HG03280 (cell line): ENCODE measurements at regions not wholly inside any gene's neighbourhood (a gene's known extent, or its start where the extent isn't known, plus 50 kb on each side); places are given as distances from the start of the nearest gene placed in this dataset.
"Not testable (repeated sequence)": the region's sequence is repeated elsewhere in the genome, so short reads cannot be mapped to it uniquely, and the experiment has no call there.

ENCODE experiments used
- ATAC-seq: cut with Tn5 transposase; IDR thresholded peaks from one replicate; pipeline ENCODE4 v1.9.1; 2021; ENCODE audit warnings: mild to moderate bottlenecking, moderate library complexity; ENCODE audit not compliant: unreplicated experiment

DNA sequence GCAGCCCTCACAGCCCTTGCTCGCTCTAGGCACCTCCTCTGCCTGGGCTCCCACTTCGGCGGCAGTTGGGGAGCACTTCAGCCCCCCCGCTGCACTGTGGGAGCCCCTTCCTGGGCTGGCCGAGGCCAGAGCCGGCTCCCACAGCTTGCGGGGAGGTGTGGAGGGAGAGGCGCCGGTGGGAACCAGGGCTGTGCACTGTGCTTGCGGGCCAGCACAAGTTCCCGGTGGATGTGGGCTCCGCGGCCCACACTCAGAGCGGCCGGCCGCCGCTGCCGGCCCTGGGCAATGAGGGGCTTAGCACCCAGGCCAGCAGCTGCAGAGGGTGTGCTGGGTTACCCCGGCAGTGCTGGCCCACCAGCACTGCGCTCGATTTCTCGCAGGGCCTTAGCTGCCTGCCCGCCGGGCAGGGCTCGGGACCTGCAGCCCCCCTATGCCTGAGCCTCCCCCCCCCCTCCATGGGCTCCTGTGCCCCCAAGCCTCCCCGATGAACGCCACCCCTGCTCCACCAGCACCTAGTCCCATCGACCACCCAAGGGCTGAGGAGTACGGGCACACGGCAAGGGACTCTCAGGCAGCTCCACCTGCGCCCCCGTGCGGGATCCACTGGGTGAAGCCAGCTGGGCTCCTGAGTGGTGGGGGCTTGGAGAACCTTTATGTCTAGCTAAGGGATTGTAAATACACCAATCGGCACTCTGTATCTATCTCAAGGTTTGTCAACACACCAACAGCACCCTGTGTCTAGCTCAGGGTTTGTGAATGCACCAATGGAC, 224.8 kb downstream of the ZNF608 start:
- no peak for ATAC-seq

DNA sequence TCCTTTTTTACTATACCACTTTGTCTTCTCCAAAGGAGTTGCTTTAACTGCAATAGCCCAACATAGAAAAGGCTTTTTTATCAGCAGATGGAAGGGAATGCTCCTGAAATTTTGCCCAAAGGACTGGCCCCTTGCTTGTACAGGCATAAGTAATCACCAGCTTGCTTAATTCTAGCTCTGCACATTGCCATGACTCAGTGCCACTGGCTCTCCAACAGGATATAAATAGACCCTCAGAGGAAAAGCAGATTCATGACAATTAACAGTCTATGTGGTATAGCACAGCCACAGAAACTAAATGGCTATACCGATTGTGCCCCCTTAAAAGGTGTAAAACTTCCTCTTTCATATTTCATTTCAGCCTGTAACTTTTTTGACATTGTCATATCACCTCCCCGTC, 227.0 kb downstream of the ZNF608 start:
- ATAC-seq = peak; percentile 72

DNA sequence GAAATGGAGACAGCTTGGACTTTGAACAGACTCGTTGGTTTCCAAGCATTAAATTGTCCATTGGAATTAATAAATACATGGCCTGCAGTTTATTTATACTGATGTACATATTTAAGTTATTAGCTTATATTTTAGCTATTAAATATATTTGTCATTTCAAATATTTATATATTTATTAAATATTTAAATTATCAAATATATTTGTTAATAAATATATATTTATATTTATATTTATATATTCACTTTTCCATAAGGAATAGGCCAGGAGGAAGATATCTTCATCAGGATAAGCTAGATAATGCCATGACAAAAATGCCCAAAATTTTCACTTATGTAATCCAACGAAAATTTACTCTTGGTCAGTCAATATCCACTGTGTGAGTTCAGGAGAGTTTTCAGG, 229.9 kb downstream of the ZNF608 start:
- ATAC-seq = no peak

DNA sequence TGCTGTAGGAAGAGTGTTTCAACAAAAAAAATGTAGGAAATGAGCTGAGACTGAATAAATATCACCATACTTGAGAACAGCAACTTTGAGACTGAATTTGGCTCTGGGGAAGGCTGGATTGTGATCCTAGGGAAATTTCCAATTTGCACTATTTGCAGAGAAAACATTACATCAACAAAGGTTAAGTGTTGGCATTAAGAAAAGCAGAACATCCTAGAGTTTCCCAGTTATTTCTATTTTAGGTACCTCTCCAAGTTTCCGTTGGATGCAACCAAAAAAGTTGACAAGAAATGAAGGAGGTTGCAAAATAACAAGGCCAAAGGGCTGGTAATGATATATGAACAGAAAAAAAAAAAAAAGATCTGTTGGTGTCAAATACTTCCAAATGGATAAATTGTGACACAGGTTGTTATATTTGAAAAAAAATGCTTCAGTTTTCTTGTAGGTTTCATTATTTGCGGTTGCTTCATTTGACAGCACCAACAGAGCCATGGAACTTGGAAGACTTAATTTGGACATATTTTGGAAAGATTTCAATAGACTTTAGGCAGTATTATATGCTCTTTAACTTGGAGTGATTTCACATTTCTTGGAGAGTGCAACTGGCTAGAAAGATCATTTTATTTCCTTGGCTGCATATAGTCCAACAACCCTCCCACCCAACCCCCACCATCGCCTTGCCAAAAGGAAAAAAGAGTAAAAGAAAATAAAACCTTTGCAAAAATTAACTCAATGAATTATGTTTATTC, 230.8 kb downstream of the ZNF608 start:
- no peak for ATAC-seq

DNA sequence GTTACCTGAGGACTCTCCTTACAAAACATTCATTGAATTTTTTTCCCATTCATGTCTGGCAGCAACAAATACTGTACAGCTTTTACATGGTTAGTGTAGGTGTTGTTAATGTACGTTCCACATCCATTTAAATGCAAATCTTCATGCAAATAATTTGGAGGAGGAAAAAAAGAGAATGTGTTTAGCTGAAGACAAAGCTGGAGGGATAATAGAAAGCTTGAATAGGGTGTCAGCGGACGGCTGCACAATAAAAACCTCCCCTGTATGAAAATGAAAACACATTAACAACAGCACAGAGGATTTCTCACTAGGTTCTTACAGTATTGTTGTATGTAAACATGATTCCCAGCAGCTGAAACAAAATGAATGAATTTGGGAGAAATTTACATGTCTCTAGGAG, 231.5 kb downstream of the ZNF608 start:
- ATAC-seq = no peak

DNA sequence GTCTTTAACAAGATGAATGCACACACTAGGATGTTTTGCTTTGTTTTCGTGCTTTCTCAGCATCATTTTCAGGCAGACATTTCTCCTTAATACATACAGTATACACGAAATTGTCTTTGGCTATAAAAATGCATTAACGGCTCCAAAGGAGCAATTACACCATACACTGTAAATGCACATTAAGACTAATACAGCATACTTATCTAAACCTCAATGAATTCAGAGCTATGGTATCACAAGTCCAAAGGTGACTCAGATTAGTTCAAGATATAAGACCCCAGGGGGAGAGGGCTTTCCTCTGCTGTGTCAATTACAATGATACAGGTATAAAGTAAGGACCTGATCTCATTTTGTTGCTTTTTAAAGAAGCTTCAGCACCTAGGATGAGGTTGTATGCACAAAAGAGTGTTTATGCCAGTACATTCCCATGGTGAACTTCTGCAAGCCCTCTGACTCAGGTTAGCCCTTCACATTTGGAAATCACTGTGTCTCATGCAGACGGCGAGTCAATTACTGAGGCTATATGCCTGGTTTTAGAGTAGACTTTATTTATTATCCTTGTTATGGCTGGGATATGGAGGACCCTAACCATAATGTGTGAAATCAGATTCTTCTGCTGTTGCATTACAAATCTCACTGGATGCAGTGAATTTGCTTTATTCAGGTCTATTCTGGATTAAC, 233.3 kb downstream of the ZNF608 start:
- no peak for ATAC-seq

DNA sequence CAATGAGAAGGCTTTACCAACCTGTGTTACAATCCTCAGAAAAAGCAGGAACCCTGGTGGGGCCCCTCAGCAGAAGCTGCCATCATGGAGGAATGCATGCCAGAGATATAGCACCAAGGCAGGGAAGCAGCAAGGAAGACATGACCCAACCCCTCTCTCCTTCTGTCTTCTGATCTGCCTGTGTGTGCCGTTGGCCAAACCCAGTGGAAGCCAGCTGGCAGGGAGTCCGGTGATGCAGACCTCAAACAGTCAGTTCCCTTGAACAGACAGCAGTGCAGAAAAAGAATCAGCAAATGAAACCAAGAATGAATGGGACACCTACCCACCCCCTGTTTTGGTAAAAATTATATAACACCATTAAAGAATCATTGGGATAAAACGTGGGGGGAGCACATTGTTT, 234.2 kb downstream of the ZNF608 start:
- ATAC-seq = no peak

DNA sequence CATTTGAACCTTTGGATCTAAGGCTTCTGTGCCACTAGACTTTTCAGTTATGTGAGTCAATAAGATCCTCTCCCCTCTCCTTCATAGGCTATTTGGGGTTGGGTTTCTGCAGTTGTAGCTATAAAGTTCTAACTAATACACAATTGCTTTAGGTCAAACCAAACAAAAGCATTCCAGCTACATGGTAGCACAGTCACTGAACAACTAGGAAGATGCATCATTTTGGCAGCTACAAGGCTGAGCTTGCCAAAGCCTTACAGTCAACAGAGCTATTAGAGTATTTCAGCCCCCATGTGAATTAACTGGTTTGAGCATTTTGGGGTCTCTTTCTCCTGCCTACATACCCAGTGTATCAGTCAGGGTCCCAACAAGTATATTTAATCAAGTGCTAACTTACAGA, 234.6 kb downstream of the ZNF608 start:
- ATAC-seq = no peak

DNA sequence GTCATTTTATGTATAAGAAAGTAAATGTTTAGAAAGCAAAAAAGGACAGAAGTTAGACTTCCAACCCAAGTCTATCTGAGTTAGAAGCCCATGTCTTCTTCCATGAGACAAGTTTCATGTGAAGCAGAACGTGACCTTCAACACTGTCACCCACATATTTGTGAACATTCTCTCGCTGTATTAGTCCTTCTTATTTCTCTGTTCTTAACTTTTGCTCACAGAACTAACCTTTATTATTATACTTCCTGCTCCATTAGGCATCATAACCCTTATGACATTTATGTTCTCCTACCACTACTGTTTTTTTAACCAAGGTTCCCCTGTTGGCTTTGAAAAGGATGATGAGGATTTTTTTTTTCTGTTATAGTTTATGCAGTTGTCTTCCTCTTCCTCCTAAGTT, 238.8 kb downstream of the ZNF608 start:
- ATAC-seq = no peak

DNA sequence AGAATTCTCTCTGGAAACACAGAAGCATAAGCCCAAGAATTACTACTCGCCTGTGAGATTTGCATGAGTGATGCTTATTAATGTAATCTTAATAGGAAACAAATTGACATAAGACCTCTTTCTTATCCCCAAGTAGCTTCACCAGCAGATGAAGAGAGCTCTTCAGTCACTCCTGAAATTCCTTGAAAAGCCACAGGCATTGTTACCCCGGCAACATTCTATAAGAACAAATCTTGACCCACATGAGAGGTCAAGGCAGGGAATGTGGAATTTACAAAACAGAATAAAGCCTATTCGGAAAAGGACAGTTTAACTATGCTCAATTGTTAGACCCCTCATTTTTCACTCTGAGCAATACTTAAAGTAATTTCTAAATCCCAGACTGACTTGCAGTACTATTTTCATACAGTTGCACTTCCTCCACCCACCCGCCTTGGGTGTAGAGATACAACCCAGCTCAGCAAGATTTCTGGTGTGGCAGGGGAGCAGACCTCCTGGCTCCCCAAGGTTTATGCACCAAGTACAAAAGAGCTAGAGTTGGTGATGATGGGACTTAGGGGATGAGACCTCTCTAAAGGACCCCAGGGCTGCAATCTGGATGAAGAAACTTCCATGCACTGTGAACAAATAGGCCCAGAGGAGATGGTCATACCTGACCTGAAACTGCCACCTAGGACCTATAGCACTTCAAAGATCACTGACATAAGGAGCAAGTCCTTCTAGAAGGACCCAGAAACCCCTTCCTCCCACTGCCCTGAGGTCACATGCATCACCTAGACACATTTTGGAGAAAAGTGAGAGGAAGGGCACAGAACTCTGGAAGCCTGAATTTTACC, 242.1 kb downstream of the ZNF608 start:
- peak; percentile 91 for ATAC-seq

DNA sequence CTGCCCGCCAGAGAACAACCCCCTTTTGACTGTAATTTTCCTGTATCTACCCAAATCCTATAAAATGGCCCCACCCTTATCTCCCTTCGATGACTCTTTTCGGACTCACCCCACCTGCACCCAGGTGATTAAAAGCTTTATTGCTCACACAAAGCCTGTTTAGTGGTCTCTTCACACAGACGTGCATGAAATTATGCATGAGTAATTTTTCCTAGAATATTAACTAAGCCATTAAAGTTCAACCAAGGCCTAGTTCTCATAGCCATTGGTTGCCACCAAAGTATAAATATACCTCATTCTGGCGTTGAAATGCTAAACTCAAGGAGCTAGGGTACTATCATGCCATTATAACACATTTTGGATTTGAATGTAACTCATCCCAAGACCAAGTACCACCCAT, 243.9 kb downstream of the ZNF608 start:
- ATAC-seq = no peak

DNA sequence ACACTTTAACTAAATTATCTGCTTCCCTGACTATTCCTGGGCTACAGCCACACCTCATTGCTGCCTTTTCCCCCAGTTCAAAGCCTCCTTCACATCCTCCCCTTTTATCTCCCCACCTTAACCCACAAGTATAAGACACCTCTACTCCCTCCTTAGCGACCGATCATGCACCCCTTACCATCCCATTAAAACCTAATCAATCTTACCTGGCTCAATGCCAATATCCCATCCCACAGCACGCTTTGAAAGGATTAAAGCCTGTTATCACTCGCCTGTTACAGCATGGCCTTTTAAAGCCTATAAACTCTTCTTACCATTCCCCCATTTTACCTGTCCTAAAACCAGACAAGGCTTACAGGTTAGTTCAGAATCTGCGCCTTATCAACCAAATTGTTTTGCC, 246.6 kb downstream of the ZNF608 start:
- not testable (repeated sequence) for ATAC-seq

DNA sequence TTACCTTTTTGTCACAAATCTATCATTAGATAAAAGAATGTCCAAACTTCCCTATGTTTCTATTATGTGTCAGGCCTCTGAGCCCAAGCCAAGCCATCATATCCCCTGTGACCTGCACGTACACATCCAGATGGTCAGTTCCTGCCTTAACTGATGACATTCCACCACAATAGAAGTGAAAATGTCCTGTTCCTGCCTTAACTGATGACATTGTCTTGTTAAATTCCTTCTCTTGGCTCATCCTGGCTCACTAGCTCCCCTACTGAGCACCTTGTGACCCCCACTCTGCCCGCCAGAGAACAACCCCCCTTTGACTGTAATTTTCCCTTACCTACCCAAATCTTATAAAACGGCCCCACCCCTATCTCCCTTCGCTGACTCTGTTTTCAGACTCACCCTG, 249.5 kb downstream of the ZNF608 start:
- not testable (repeated sequence) for ATAC-seq

DNA sequence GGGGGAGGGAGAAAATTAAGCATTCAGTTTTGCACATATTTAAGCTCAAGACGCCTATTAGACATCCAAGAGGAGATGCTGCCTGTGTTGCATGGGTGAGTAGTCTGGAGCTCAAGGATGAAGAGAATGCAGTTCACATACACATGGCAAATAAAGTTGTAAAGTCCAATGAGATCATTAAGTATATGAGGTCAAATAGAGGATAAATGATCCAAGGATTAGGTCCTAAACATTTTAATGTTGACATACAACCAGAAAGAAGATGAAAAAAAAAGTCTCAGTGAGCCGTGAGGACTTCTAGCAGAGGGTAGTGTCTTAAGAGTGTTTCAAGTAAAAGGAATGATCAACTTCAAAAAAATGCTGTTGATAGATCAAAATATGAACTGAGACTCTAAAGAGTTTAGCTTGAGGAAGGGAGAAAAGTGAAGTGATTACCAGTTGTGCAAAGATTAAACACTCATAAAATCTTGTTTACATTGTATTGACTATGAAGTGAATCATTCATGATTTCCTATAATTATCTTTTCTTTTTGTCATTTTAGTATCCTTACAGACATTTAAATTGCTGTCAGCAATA, 251.8 kb downstream of the ZNF608 start:
- no peak for ATAC-seq

DNA sequence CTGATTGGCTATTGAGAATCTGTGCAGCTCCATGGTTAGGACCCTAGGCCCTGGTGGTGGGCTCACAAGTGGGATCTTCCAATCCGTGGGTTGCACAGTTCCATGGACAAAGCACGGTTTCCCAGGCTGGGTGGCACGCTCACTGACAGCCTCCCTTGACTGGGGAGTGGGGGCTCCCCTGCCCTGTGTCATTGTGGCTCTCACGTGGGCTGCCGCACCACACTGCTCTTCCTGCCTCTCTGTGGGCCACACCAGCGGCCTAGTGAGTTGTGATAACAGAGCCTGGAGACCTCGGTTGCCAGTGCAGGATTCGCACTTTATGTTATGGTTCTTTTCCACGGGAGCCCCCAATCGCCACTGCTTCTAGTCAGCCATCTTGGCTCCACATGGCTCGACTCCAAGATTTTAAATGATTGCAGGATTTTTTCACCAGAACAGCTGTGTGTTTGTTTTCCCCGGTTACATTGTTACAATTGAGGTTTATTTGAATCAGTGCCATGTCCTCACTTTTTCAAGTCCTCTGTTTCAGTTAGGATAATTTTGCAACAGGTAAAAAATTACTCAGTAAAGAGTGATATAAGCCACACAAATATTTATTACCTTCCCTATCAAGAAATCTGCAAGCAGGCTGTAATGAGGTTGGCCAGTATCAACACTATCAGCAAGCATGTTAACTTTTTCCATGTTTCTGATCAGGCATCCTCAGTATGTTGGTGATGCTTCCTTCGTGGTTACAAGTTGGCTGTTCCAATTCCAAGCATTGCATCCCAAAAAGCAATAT, 253.8 kb downstream of the ZNF608 start:
- no peak for ATAC-seq

DNA sequence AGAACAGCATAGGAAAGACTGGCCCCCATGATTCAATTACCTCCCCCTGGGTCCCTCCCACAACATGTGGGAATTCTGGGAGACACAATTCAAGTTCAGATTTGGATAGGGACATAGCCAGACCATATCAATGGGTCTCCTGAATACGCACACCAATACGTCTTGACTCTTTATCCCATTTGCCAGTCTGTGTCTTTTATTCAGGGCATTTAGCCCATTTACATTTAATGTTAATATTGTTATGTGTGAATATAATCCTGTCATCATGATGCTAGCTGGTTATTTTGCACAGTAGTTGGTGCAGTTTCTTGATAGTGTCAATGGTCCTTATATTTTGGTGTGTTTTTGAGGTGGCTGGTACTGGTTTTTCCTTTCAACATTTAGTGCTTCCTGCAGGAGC, 256.1 kb downstream of the ZNF608 start:
- ATAC-seq = not testable (repeated sequence)

DNA sequence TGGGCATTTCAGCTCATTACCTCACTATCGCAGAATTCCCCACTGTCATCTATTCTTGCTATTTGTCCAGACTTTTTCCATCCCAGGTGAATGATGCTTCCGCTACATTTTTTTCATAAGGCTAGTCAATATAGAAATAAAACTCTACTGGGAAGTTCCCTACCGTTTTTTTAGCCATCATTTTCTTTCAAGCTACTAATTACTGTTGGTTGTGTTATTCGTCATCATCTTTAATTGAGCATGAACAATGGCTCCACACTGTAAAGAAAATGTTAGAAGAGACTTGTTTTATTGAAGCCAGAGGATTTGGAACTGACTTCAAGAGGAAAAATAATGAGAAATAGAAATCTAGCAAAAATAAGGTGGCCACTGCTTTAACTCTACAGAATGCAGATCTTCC, 265.0 kb downstream of the ZNF608 start:
- no peak for ATAC-seq

DNA sequence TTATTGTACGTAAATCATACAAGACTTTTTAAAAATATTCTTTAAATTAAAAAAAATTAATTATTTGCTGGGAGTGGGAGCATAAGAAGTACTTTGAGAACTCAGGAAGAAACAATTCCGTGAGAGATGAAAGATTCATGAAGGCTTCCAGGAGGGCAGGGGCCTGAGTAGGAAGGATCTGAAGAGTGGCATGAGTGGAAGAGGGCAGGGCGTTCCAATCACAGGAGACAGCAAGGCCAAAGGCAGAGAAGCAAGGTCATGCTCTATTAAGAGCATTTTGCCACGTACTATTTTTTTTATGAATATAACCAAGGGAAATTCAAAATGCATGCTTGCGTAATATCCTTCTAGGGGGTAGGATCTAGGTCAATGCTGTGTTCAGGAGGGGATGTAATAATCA, 265.5 kb downstream of the ZNF608 start:
- ATAC-seq = no peak

DNA sequence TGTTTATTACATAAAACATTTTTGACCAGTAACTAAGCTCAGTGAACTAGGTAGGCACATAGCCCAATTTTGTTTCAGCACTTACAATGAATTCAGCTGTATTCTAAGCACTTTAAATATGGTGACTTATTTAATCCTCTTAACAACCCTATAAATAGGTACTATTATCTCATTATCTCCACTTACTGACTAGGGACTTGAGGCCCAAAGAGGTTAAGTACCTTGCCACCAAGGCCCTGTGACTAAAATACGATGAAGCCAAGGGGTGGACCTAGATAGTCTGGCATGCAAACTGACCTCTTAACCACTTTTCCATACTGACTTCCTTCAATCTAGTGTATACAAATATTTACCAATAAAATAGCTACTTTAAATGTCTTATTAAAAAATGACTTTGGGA, 266.4 kb downstream of the ZNF608 start:
- no peak for ATAC-seq

DNA sequence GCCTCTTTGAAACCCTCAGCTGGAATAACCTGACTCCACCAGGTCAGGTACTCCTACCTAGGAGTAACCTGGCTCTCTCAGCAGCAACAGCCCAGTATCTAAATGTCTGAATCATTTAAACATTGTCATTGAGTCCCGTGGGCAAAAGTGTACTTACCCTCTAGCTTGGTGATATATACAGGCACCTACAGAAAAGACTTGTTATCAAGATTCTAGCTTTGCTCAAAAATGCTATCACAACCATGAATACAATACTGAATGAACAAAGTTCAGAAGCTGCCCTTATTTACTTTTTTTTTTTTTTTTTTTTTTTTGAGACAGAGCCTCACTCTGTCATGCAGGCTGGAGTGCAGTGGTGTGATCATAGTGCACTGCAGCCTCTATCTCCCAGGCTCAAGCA, 268.2 kb downstream of the ZNF608 start:
- ATAC-seq = no peak
